ENCODE measurements at regions not wholly inside any gene's neighbourhood (a gene's known extent, or its start where the extent isn't known, plus 50 kb on each side); places are given as distances from the start of the nearest gene placed in this dataset.

- no peak for ATAC-seq
- intact Hi-C loops (cut with DNase I): no loop called here
- DNase-seq: no peak
Observed at GRCh38 chr6:28585335-28585734, 59.7 kb downstream of the GPX5 start.

GRCh38 chr6:28586324-28586723 lies 60.6 kb downstream of the GPX5 start:
- no peak for DNase-seq
- intact Hi-C loops (cut with DNase I): no loop called here
- ATAC-seq: no peak

- peak; percentile 90 to 95 for ATAC-seq
- intact Hi-C loops (cut with DNase I): no loop called here
- DNase-seq: peak; percentile 59
Observed at GRCh38 chr6:28586962-28587745, 61.5 kb downstream of the GPX5 start.

- DNase-seq (no peak), ATAC-seq (no peak)
- intact Hi-C loops (cut with DNase I): no loop called here
Observed at GRCh38 chr6:28587746-28588075, 62.0 kb downstream of the GPX5 start.

GRCh38 chr6:28588666-28589065 lies 63.0 kb downstream of the GPX5 start:
- DNase-seq (no peak), ATAC-seq (no peak)
- intact Hi-C loops (cut with DNase I): no loop called here

- ATAC-seq: peak; percentile 49 to 74
- intact Hi-C loops (cut with DNase I): no loop called here
- DNase-seq: no peak
Observed at GRCh38 chr6:28589234-28589956, 63.7 kb downstream of the GPX5 start.

GRCh38 chr6:28589957-28590349 lies 64.3 kb downstream of the GPX5 start:
- ATAC-seq: no peak
- no peak for DNase-seq
- intact Hi-C loops (cut with DNase I): no loop called here

GRCh38 chr6:28597217-28597835 lies 71.6 kb downstream of the GPX5 start:
- peak; percentile 34 to 80 for ATAC-seq
- no peak for DNase-seq
- intact Hi-C loops (cut with DNase I): no loop called here

- ATAC-seq (no peak), DNase-seq (no peak)
- intact Hi-C loops (cut with DNase I): no loop called here
Observed at GRCh38 chr6:28597924-28598722, 72.4 kb downstream of the GPX5 start.

GRCh38 chr6:28598757-28599686 lies 73.3 kb downstream of the GPX5 start:
- ATAC-seq (no peak), DNase-seq (no peak)
- intact Hi-C loops (cut with DNase I): no loop called here

- intact Hi-C loops (cut with DNase I): no loop called here
- ATAC-seq (no peak), DNase-seq (no peak)
Observed at GRCh38 chr6:28600245-28600644, 74.6 kb downstream of the GPX5 start.

GRCh38 chr6:28603891-28604290 lies 78.2 kb downstream of the GPX5 start:
- DNase-seq (no peak), ATAC-seq (no peak)
- intact Hi-C loops (cut with DNase I): no loop called here

GRCh38 chr6:28606424-28607391 lies 81.0 kb downstream of the GPX5 start:
- DNase-seq (no peak), ATAC-seq (peak; percentile 44 to 77)

GRCh38 chr6:28607990-28608389 lies 82.3 kb downstream of the GPX5 start:
- DNase-seq (no peak), ATAC-seq (no peak)
- intact Hi-C loops (cut with DNase I): no loop called here

More at GRCh38 chr6:28606424-28607391, 81.0 kb downstream of the GPX5 start:
- intact Hi-C loops (cut with DNase I): no loop called here

GRCh38 chr6:28609672-28610071 lies 84.0 kb downstream of the GPX5 start:
- no peak for ATAC-seq
- intact Hi-C loops (cut with DNase I): no loop called here

GRCh38 chr6:28615616-28615954 lies 89.9 kb downstream of the GPX5 start:
- no peak for ATAC-seq
- intact Hi-C loops (cut with DNase I): no loop called here

More at GRCh38 chr6:28609672-28610071, 84.0 kb downstream of the GPX5 start:
- DNase-seq: no peak

GRCh38 chr6:28615955-28616747 lies 90.5 kb downstream of the GPX5 start:
- ATAC-seq: no peak
- no peak for DNase-seq
- intact Hi-C loops (cut with DNase I): no loop called here

More at GRCh38 chr6:28615616-28615954, 89.9 kb downstream of the GPX5 start:
- DNase-seq: no peak

All from left cardiac atrium (tissue), 4 donors.